NCI-H345 (cell line): ENCODE measurements at regions not wholly inside any gene's neighbourhood (a gene's known extent, or its start where the extent isn't known, plus 50 kb on each side); places are given as distances from the start of the nearest gene placed in this dataset.
"Not testable (repeated sequence)": the region's sequence is repeated elsewhere in the genome, so short reads cannot be mapped to it uniquely, and the experiment has no call there.

Experiments
- DNase-seq: peaks from one replicate; lab custom pipeline; 2025; lab: John Stamatoyannopoulos, UW

- no peak for DNase-seq
Measured at GRCh38 chr20:22818636-22819035, 216.5 kb upstream of the SSTR4 start.

DNA sequence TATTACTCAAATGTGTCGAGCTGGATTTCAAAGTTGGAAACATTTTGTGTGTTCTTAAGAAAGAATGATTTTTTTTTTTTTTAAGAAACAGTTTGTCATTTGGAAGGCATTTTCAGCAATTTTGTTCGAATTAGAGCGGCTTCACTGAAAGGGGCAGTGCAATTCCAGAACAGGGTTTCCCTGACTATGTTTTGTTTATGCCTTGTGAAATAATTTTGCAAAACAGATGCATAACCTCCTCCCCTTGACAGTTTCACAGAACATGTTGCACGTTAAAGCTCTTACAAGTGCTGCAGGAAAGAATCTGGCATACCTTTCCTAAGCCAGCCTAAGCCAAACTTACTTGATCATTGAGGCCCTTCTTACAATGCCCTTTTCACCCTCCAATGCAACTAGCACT is 216.0 kb upstream of the SSTR4 start:
- DNase-seq: no peak

GRCh38 chr20:22819784-22820183 is 215.3 kb upstream of the SSTR4 start:
- DNase-seq: no peak

DNA sequence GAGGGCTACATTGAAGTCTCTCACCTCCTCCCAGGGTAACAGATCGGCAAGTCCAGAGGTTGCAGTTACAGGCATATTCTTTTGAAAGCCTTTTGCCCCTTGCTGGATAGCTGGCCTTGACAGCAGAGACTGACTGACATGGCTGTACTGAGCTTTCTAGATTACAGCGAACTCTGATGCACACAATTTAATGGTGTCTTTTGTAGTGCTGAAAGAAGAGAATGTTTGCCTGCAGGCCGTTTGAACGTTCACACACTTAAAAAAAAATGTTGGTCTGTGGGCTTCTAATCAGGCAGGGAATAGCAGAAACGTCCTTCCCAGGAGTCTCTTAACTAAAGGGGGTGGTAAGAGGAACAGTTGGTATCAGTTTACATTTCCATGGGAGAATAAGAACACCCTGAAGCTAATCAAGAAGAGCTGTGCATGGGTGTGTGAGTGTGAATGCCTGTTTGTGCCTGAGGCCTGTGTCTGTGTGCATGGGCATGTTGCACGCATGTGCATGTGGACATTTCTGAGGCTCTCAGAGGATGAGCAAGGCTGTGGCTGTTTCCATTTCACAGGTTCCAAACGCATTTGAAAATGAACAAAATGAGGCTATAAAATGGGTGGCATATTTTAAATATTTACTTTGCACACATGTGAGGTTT is 213.9 kb upstream of the SSTR4 start:
- no peak for DNase-seq

GRCh38 chr20:22821796-22822195 is 213.3 kb upstream of the SSTR4 start:
- DNase-seq: no peak

- DNase-seq: no peak
Measured at GRCh38 chr20:22823119-22823518, 212.0 kb upstream of the SSTR4 start.

GRCh38 chr20:22824077-22824476 is 211.0 kb upstream of the SSTR4 start:
- DNase-seq: no peak

DNA sequence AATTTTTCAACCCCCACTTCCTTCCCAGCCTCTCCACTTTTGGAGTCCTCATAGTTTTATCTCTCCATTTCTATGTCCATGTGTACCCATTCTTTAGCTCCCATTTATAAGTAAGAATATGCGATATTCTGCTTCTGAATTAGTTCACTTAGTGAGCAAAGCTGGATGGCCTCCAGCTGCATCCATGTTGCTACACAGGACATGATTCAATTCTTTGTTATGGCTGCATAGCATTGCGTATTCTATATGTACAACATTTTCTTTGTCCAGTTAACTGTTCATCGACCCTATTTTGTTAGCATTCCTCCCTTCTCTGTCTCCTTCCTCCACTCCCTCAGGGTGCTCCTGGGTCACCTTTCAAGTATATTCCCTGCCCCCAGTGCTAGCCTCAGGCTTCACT is 210.0 kb upstream of the SSTR4 start:
- no peak for DNase-seq

- no peak for DNase-seq
Measured at GRCh38 chr20:22825546-22825945, 209.6 kb upstream of the SSTR4 start.

- DNase-seq: no peak
Measured at GRCh38 chr20:22826306-22827230, 208.5 kb upstream of the SSTR4 start.

GRCh38 chr20:22827916-22828315 is 207.2 kb upstream of the SSTR4 start:
- no peak for DNase-seq

- no peak for DNase-seq
Measured at GRCh38 chr20:22829356-22829755, 205.8 kb upstream of the SSTR4 start.

GRCh38 chr20:22830138-22830537 is 205.0 kb upstream of the SSTR4 start:
- no peak for DNase-seq

DNA sequence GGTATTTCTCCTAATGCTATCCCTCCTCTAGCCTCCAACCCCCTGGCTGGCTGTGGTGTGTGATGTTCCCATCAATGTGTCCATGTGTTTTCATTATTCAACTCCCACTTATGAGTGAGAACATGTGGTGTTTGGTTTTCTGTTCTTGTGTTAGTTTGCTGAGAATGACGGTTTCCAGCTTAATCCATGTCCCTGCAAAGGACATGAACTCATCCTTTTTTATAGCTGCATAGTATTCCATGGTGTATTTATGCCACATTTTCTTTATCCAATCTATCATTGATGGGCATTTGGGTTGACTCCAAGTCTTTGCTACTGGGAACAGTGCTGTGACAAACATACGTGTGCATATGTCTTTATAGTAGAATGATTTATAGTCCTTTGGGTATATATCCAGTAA is 204.4 kb upstream of the SSTR4 start:
- DNase-seq: not testable (repeated sequence)

GRCh38 chr20:22833851-22834250 is 201.3 kb upstream of the SSTR4 start:
- DNase-seq: no peak

DNA sequence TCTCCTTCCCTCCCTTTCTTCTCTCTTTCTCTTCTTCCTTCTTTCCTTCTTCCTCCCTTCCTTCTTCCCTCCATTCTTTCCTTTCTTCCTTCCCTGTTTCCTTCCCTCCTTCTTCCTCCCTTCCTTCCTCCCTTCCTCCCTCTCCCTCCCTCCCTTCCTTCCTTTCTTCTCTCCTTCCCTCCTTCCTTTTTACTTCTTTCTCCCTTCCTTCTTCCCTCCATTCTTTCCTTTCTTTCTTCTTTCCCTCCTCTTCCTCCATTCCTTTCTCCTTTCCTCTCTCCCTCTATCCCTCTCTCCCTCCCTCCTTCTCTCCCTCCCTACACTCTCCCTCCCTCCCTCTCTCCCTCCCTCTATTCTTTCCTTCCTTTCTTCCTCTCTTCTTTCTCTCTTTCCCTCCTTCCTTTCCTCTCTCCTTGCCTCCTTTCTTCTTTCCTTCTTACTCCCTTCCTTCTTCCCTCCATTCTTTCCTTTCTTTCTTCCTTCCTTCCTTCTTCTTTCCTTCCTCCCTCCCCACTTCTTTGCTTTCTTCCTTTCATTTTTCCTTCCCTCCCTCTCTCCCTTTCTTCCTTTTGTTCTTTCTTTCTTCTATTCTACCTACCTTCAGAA is 200.4 kb upstream of the SSTR4 start:
- DNase-seq: no peak

- no peak for DNase-seq
Measured at GRCh38 chr20:22836211-22836610, 198.9 kb upstream of the SSTR4 start.

DNA sequence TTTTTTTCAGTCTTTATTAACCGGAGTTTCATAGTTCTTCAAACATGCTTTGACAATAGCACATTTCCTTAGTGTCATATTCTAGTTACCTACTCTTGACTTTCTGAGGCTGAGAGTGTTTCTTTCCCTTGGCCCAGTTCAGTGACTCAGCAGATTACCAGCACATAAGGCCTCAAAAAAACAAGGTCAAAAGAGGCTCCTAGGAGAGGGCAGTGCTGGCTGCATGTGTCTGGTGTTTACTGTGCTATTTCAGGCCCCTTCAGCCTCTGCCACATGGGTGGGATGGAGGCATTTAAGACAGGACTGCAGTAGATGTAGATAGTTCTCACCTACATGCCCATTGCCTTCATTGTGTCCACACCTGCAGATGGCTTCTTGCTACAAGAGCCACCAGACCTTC is 198.2 kb upstream of the SSTR4 start:
- no peak for DNase-seq

- no peak for DNase-seq
Measured at GRCh38 chr20:22838001-22838400, 197.1 kb upstream of the SSTR4 start.

DNA sequence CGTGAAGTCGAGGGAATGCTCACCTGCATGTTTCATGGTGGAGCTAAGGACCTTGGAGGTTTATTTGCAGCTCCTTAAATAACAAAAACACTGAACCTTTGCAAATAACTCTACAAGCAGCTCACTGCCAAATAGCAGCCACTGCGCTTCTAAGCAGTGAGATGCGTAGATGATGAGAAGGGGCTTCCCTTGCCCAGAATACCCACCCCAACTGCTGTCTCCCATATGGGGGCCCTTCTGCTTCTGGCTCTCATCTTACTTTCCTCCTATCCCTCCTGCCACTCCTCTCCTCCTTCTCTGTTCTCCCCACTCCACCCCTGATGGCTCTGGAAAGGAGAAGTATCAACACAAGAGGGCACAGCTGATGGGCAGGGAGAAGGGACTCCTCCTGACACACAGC is 193.3 kb upstream of the SSTR4 start:
- no peak for DNase-seq

DNA sequence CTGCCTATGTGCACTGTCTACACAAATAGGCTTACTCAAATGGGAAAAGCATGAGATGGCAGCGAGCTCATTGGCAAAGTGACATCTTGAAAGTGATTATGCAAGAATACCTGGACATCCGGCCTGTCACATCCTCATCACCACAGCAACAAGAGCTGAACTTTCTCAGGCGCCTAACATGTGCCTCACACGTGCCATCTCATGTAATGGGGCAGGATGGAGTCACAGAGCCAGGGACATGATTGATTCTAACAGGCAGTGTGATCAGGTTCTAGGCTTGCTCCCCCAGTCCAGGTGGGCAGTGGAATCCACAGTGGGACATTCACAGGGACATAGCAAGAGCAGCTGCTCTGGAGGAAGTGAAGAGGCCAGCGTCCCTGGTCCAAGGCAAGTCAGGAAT is 192.3 kb upstream of the SSTR4 start:
- no peak for DNase-seq

GRCh38 chr20:22844959-22845358 is 190.2 kb upstream of the SSTR4 start:
- no peak for DNase-seq

DNA sequence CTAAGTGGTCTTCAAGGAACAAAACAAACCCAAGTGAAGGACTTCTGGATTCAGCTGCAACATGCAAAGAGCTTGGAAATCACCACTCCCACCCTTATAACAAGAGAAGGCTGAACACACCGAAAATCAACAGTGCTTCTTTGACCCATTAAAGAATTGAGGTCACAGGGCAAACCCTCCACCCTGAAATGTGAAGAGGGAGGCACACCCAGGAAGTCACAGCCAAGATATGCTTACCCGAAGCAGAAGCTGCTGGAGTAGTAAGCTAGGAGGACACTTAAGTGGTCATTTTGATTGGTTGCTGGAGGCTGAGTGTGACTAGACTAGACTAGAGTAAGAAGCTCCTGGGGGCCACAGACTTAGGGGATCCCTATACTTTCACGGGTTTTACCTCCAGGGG is 188.2 kb upstream of the SSTR4 start:
- DNase-seq: no peak
